LNCAP (cell line): ENCODE measurements at regions not wholly inside any gene's neighbourhood (a gene's known extent, or its start where the extent isn't known, plus 50 kb on each side); places are given as distances from the start of the nearest gene placed in this dataset.

Experiments
- TF ChIP-seq, protein P1 (sequence below): fragments of 450-650 bp; IDR thresholded peaks from 2 replicates; pipeline ENCODE4 v1.5.1; 2017; ENCODE audit warnings: mild to moderate bottlenecking

DNA sequence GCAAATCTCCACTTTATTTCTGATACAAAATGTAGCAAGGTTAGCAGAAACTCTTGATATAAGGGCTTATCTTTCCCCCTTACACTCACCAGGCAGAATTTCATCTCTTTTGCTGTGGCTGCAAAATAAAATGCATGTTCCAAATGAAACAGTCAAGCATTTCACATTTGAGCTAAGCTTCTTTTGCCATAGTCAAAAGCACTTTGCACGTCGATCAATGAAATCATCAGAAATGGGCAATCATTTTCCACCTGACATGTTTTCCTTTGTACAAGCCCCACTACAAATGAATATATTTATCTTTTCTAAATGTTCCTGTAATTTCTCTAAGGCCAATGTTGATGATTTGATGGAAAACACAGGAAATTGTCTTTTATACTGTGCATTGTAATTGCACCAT is 178.4 kb downstream of the ANKRD50 start:
- TF ChIP-seq, protein P1, sequence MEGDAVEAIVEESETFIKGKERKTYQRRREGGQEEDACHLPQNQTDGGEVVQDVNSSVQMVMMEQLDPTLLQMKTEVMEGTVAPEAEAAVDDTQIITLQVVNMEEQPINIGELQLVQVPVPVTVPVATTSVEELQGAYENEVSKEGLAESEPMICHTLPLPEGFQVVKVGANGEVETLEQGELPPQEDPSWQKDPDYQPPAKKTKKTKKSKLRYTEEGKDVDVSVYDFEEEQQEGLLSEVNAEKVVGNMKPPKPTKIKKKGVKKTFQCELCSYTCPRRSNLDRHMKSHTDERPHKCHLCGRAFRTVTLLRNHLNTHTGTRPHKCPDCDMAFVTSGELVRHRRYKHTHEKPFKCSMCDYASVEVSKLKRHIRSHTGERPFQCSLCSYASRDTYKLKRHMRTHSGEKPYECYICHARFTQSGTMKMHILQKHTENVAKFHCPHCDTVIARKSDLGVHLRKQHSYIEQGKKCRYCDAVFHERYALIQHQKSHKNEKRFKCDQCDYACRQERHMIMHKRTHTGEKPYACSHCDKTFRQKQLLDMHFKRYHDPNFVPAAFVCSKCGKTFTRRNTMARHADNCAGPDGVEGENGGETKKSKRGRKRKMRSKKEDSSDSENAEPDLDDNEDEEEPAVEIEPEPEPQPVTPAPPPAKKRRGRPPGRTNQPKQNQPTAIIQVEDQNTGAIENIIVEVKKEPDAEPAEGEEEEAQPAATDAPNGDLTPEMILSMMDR: no peak

DNA sequence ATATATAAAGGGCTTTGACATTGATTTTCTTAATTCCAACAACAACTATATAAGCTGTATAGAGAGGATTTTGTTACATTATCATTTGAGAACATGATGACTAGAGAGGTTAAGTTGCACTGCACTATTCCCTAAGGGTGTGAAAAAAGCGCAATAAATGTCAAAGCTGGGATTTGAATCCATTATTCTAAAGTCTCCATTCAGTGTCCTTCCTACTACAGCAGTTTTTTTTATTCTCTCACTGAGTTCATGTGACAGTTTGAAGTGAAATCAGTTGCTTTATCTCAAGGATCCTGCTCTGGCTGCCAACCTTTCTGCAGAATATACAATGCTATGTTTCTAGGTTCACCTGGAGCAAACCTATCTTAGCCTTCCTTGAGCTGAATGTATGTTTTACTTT is 177.5 kb downstream of the ANKRD50 start:
- TF ChIP-seq, protein P1: no peak

DNA sequence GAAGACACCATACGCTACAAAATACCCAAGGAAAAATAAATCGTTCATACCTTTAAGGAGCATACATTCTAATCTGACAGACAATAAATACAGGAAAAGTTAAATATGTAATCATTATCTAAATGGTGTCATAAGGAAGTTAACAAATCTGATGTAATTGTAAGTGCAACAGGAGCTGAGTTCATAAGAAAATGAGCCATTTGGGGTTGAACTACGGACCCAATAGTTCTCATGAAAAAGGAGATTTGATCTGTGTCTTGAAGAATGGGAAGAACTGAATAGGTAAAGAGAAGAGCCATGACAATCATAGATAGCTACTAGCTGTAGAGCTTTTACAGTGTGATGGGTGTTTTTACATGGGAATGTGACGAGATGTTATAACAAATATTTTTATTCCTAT is 175.6 kb downstream of the ANKRD50 start:
- TF ChIP-seq, protein P1: no peak

DNA sequence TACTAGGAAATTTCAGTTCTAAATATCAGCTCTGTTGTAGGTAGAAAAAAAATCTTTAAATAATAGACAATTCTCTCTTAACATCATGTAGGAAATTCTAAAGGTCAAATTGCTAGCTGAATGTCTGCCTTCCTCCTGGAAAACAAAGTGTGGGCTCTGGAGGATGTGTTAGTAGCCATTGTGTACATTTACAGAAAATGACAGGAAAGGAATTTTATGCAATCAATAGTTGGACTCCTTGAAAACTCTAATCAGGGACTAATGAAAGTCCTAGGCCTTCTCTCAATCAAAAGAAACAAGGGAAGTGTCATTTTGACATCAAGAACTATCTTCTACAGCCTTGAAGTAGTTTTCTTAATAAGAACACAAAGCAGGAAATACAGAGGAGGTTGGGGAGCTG is 174.6 kb downstream of the ANKRD50 start:
- TF ChIP-seq, protein P1: no peak

DNA sequence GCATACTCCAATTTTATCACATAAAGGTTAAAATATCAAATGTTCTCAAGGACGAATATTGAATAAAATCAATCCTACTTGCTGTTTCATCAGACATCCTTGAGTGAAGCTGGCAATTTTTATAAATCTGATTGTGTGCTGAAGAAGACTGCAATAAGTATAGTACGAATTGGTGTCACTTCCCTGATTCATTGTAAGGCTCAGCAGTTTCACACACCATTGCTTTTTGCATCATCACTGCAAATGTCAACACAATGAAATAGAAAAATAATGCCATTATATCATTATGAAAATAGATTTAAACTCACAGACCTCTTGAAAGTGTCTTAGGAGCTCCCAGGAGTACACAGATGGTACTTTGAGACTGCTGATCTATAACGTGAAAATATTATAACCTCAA is 172.5 kb downstream of the ANKRD50 start:
- TF ChIP-seq, protein P1: no peak

DNA sequence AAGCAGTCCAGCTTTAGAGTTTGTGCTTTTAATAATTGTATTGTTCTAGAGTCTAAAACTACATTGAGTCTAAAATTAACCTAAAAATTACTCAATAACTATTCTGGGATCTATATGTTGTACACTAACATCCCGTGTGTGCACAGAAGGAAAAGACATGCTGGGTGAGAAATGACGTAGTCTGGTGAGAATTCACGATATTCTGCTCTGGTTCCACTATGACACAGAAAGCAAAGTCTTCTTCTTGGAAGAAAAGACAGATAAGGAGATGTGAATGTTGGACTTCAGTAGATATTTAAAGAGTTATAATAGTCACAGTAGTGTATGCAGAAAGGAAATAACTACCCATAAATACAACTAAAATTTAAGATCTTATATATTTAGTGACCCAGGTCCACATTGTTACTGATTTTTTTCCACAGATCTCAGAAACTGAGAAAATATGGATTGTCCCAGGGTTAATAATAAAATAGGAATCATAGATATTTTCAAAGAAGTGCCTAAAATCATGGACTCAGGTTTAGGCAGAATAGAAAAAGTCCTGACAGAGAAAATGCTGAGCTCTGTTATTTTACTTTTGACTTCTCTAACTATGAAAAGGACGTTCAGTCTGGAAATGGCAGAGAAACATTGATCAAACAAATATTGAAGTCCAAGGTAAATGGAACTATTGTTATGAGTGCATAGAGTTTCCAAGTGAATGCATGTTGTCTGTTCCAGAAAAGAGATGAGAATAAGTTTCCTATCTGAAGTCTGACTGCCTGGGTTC is 170.7 kb downstream of the ANKRD50 start:
- TF ChIP-seq, protein P1: no peak

DNA sequence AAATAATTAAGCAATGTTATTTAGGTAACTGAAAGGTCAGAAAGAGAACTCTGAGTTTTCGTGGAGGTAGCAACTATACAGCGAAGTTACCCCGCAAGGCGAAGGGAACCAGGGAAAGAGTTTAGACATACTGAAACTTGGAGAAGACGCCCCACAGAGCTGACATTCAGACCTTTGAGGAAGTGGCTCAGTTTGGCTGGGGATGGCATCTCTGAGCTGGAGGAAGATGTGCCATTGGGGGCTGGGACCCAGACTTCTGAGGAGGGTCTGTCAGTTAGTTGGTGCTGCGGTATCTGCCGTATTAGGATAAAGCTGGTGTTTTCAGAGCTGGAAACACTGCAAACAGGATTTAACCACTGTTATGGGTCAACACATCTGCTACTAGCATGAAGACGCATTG is 156.6 kb downstream of the ANKRD50 start:
- TF ChIP-seq, protein P1: no peak

DNA sequence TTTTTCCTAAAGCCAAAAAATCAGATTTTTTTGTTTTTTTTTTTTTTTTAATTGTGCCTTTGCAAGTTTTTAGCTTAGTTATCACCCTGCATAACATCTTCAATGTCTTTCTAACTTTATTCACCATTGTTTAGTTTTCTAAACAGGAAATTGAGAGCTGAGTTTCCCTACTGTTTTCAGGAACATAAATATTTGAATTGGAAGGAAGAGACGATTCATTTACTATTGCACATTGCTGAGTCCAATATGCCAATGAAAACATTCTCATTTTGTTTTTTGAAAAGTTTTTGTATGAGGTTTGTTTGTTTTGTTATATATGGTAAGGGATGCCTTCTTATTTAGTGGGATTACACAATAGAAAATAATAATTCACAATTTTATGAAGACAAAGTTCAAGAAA is 148.4 kb downstream of the ANKRD50 start:
- TF ChIP-seq, protein P1: no peak
